ENCODE measurements at regions not wholly inside any gene's neighbourhood (a gene's known extent, or its start where the extent isn't known, plus 50 kb on each side); places are given as distances from the start of the nearest gene placed in this dataset.

DNA sequence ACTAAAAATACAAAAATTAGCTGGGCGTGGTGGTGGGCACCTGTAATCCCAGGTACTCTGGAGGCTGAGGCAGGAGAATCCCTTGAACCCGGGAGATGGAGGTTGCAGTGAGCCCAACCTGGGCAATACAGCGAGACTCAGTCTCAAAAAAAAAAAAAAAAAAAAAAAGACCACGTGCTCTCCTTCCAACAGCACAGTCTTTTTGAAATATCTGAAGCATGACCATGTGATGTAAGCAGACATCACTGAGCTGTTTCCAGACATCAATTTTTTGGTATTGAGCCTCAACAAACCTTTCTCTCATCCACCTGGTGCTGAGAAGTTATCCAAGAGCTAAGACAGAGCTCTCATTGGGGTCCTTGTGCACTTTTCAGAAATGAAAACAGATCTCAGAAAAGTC lies 249.2 kb downstream of the FOXA2 start:
- in situ Hi-C loops (cut with MboI; ENCODE audit: low sequenced_read_pairs) = loop anchor here (5.0 to 25.0 kb wide), 2 partner anchors 352 to 702 kb away; partner anchors contain the start of genes SSTR4 and THBD

DNA sequence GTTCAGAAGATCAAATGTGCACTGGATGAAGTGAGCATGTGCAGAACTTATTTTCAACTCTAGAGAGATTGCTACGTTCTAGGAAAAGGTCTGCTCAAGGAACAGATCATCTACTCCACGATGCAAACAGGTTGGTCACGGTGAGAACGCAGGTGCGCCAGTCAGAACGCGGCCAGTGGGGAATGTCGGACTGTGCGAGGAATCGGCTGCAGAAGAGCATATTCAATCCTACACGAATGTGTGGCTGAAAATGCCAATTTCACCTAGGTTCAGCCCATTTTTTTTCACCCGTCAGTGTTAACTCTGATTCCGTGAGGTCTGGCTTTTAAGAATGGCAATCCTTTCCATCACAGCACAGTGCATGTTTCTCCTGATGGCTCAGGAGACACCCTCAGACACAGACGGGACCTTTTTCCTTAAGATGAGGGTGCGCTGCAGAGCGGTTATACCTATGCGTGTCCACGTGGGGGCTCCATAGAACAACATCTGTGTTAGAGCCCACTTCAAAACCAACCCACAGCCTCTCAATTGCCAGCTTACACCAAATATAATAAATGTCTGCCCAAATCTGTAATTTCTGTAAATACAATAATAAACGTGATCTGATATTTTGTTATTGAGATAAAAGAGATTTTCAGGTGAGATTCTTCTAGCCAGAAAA lies 250.4 kb downstream of the FOXA2 start:
- in situ Hi-C loops (cut with MboI; ENCODE audit: low sequenced_read_pairs) = loop anchor here (25.0 kb wide), 1 partner anchor 703 kb away; the partner anchor contains the start of genes SSTR4 and THBD

DNA sequence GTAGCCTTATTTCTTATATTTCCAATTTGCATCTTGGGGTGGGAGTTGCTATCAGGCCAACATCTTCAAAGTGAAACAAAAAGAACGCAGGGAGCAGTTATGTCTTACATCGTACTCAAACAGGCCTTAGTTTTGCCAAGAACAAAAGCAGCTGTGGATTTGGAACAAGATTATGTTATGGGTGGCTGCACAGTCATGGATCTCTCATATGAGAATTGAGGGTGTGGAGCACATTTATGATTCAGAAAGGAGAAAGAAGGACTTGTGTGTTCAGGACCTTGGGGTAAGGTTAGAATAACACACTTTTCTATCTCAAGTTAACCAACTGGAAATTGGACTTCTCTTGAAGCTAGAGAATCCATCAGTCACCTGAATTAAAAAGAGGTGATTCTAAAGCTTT lies 259.9 kb downstream of the FOXA2 start:
- in situ Hi-C loops (cut with MboI; ENCODE audit: low sequenced_read_pairs) = no loop called here

DNA sequence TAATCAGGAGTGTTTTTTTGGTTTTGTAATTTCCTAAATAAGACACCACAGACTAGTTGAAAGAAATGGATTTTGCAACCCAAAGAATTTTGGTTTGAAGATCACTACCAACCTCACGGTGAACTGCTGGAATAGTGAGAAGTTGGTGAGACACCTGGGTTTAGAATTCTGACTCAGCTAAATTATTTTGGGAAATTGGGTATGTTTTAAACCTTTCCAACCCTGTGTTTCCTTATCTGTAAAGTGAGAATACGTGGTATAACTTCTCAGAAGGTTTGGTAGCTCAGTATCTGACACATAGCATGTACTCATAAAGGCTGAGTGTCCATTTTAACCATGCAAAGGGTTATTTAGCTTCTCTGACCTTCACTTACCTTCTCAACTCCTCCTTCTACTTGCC lies 261.9 kb downstream of the FOXA2 start:
- in situ Hi-C loops (cut with MboI; ENCODE audit: low sequenced_read_pairs) = no loop called here

DNA sequence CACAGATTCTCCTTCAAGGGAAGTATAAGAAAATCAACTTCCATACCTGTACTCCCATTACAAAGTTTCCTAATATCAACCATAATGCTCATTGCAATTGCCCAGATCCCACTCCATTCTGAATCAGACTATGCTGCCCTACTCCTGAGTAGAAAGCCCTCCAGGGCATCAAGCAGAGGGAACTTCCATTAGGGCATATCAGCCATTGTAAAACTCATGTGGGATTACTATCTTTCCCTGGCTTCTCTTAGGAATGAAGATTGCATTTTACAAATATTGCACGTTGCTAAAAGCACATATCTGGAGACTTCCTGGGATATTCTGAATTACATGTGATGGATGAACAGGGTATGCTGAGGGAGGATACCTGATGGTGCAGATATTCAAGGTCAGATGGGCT lies 263.2 kb downstream of the FOXA2 start:
- in situ Hi-C loops (cut with MboI; ENCODE audit: low sequenced_read_pairs) = no loop called here

GRCh38 chr20:22320245-22320915 lies 264.0 kb downstream of the FOXA2 start:
- in situ Hi-C loops (cut with MboI; ENCODE audit: low sequenced_read_pairs) = no loop called here

DNA sequence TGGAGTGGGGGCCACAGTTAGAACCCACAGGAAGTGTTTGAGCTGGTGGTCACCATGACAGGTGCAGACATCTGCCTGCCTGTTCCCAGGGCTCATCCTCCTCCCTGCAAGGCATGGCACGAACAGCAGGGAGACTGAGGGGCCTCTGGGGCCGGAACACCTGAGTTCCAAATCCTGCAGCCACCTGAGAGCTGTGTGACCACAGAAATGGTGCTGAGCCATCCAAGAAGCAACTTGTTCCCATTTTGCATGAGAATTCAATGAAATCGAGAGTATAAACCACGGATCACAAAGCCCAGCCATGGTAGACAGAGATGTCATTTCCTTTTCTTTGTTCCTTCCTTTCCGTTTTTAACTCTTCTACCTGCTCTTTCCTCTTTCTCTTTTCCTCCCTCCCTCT lies 268.6 kb downstream of the FOXA2 start:
- in situ Hi-C loops (cut with MboI; ENCODE audit: low sequenced_read_pairs) = no loop called here

DNA sequence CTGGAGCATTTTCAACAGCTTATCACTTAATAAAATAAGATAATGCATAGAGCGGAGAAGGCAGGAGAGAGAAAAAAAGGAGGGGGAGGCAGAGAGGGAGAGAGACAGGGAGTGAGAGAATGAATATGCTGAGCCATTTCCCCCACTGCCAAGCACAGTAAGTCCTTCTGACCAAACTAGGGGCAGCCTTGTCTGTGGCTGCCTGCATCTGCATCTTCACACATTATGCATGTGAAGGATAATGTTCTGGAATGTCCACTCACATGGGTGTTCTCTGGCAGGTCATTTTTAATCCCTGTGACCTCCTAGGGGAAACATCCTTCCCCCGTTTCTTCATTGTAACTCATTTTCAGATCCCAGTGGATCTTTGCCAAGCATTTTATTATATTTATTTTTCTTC lies 269.3 kb downstream of the FOXA2 start:
- in situ Hi-C loops (cut with MboI; ENCODE audit: low sequenced_read_pairs) = no loop called here

GRCh38 chr20:22312744-22313346 lies 271.5 kb downstream of the FOXA2 start:
- in situ Hi-C loops (cut with MboI; ENCODE audit: low sequenced_read_pairs) = no loop called here

GRCh38 chr20:22308934-22309333 lies 275.4 kb downstream of the FOXA2 start:
- in situ Hi-C loops (cut with MboI; ENCODE audit: low sequenced_read_pairs) = no loop called here

DNA sequence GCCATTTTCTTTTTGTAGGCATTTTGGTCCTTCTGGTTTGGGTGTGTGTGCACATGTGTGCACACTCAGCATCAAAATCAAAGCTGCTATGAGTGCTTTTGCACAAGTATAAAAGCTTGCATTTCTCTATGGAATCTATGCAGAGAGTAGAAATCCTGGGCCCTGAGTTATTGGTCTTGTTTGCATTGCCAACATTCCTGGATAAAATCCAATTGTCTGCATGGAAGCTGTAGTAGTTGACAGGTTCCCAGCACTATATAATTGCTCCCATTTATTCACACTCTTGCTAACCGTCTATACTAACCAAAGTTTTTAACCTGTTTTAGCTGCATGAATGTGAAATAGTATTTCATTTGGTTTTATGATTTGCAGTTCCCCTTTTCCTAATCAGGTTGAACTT lies 277.0 kb downstream of the FOXA2 start:
- in situ Hi-C loops (cut with MboI; ENCODE audit: low sequenced_read_pairs) = no loop called here

- in situ Hi-C loops (cut with MboI; ENCODE audit: low sequenced_read_pairs) = no loop called here
Observed at GRCh38 chr20:22305381-22305780, 279.0 kb downstream of the FOXA2 start.

- in situ Hi-C loops (cut with MboI; ENCODE audit: low sequenced_read_pairs) = no loop called here
Observed at GRCh38 chr20:22303523-22303922, 280.8 kb downstream of the FOXA2 start.

DNA sequence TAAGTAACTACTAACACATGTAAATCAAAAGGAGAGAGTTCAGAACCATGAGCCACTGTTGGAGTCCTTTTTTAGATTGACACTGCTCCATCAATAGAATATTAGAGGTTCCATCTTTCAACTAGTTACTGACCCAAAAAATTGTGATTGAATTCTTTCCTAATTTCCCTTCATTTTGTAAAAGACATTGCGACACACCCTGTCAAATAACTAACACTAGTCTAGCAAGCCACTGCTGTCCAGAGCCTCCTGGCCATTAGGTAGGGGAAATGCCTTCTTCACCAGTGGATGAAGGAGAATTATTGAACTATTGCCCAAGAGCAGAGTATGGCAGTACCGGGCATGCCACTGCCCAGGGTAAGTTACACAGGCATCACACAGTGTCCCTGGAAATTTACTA lies 282.3 kb downstream of the FOXA2 start:
- in situ Hi-C loops (cut with MboI; ENCODE audit: low sequenced_read_pairs) = no loop called here

DNA sequence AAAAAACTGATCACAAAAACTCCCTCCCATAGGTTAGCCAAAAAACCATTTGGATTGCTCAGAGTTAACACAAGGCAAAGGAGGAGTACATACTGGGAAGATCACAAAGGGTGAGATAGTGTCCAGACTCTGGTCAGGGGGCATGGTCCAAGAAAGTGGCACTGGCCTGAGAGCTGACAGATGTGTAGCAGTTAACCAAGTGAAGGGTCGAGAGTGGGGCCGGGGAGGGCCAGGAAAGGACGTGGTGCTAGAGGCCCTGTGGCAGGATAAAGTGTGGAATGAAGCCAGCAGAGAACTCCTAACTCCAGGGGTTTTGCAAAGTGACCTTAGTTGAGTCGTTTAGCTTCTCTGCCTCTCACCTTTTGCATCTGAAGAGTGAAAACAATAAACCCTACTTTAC lies 290.5 kb downstream of the FOXA2 start:
- in situ Hi-C loops (cut with MboI; ENCODE audit: low sequenced_read_pairs) = no loop called here

- in situ Hi-C loops (cut with MboI; ENCODE audit: low sequenced_read_pairs) = no loop called here
Observed at GRCh38 chr20:22289442-22289841, 294.9 kb downstream of the FOXA2 start.

DNA sequence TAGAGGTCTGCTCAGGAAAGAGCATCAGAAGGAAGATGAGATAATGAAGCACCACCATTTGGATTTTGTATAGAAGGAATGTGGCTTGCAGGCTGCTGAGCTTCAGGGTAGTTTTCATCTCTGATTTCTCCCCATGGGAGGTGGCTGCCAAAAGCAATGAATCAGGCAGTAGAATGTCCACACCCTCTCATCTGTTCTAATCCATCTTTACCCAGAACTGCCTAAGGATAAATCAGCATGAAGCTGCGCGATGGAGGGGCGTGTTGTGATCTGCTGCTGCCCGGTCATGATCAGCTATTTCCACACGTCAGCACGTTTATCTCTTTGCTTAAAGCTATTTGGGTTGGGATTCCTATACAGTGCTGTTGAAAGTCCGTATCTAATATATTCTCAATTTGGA lies 295.4 kb downstream of the FOXA2 start:
- in situ Hi-C loops (cut with MboI; ENCODE audit: low sequenced_read_pairs) = no loop called here

- in situ Hi-C loops (cut with MboI; ENCODE audit: low sequenced_read_pairs) = no loop called here
Observed at GRCh38 chr20:22288156-22288555, 296.2 kb downstream of the FOXA2 start.

- in situ Hi-C loops (cut with MboI; ENCODE audit: low sequenced_read_pairs) = no loop called here
Observed at GRCh38 chr20:22285555-22285954, 298.8 kb downstream of the FOXA2 start.

DNA sequence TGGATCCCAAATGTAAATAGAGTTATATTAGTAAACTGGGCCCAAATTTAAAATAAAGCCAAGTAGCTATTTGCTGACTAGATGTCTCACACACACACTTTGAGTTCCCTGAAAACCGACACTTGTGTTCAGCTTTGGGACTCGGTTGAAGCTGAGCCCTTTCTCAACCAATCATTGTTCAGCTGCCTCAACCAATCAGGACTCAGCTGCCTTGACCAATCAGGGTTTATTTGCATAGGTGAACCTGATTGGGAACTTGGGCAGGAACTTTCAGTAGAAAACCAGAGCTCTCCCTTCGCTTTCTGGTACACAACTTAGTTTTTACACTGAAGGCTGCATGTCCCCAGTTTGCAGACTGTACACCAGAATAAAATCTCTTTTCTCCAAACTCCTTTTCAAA lies 301.7 kb downstream of the FOXA2 start:
- in situ Hi-C loops (cut with MboI; ENCODE audit: low sequenced_read_pairs) = no loop called here

GRCh38 chr20:22274330-22274729 lies 310.0 kb downstream of the FOXA2 start:
- in situ Hi-C loops (cut with MboI; ENCODE audit: low sequenced_read_pairs) = loop anchor here (25.0 kb wide), 1 partner anchor 112 kb away; no protein-coding TSS in a partner anchor

DNA sequence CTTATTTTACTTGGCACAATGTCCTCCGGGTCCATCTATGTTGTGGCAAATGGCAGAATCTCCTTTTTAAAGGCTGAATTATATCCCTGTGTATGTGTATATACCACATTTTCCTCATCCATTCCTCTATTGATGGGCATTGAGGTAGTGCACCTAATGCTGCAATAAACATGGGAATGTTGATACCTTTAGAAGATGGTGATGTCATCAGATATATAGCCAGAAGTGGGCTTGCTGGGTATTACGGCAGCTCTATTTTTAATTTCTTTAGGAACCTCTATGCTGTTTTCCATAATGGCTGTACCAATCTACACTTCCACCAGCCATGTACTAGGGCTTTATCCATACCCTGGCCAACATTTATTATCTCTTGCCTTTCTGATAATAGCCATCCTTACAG lies 315.7 kb downstream of the FOXA2 start:
- in situ Hi-C loops (cut with MboI; ENCODE audit: low sequenced_read_pairs) = loop anchor here (25.0 kb wide), 1 partner anchor 106 kb away; no protein-coding TSS in a partner anchor

Data from HL-60/S4 treated with retinoic acid at 250 ng/mL for 4 days and 3 days (cell line).